ENCODE measurements at regions not wholly inside any gene's neighbourhood (a gene's known extent, or its start where the extent isn't known, plus 50 kb on each side); places are given as distances from the start of the nearest gene placed in this dataset.

- Histone ChIP-seq H3K27ac (ENCODE audit: extremely low read depth, low read depth, low read length) (no peak overlapping the region), H3K36me3 (ENCODE audit: control insufficient read depth, insufficient read depth, low read length) (no peaks in the 10 kb centered on the region; the same call in 2 of the 3 replicates), H4K20me1 (replicated peaks; ENCODE audit: control insufficient read depth, insufficient read depth, low read length) (no peaks in the 10 kb centered on the region), H3K4me3 (no peak overlapping the region), H3K9me3 (replicated peaks; ENCODE audit: control insufficient read depth, insufficient read depth, low read depth, low read length) (no peaks in the 10 kb centered on the region), H3K9ac (ENCODE audit: insufficient read depth in 1 of 2, low read depth in 2 of 2, low read length in 2 of 2) (no peak overlapping the region), H2AFZ (ENCODE audit: low read depth, low read length) (no peak overlapping the region), H3K9me1 (ENCODE audit: control insufficient read depth, insufficient read depth, low read length) (no peaks in the 10 kb centered on the region), H3K27me3 (ENCODE audit: control insufficient read depth in 2 of 2, insufficient read depth in 2 of 2, low read length in 2 of 2) (no peaks in the 10 kb centered on the region; a peak in 1 of 5 replicates), H3K79me2 (ENCODE audit: control insufficient read depth, insufficient read depth, low read length) (no peaks in the 10 kb centered on the region), H3K4me1 (replicated peaks in 1 of 2; ENCODE audit: control insufficient read depth in 2 of 2, insufficient read depth in 2 of 2, low read length in 2 of 2) (no peaks in the 10 kb centered on the region), H3K4me2 (ENCODE audit: insufficient read depth, low read length) (no peak overlapping the region)
- BruUV-seq (replicated peaks) = no TSS peak
- intact Hi-C loops (cut with micrococcal nuclease) (no loop called here), in situ Hi-C loops (cut with MboI) (no loop called here)
- 0% methylated on average over 3 of the region's 3 CpGs for WGBS (ENCODE audit: insufficient coverage, low coverage, missing lambda C conversion rate)
- DNase-seq (ENCODE audit: extremely low read depth in 1 of 4, low spot score in 3 of 4) = no peak
- CTCF ChIA-PET (ENCODE audit: low intra/inter-chr PET ratio) = no interaction called here
- POLR2A ChIA-PET = interaction anchor here (0.6 to 0.7 kb wide), 2 partner anchors 12 to 152 kb away, joined by 3 to 5 read pairs; no protein-coding TSS in a partner anchor
- ATAC-seq = no peak
- FAIRE-seq = no peak
- TF ChIP-seq MED1 (CRISPR knock-in tag; IDR thresholded peaks at IDR 0.05; ENCODE audit: borderline replicate concordance) = no peak
- no peak for TF ChIP-seq E2F6 (IDR thresholded peaks at IDR 0.05; ENCODE audit: borderline replicate concordance in 1 of 2, extremely low read depth in 1 of 2, insufficient read depth in 1 of 2, insufficient read length in 1 of 2, low read depth in 1 of 2, low read length in 1 of 2, poor library complexity in 1 of 2, severe bottlenecking in 1 of 2)
- TF ChIP-seq, protein P1, sequence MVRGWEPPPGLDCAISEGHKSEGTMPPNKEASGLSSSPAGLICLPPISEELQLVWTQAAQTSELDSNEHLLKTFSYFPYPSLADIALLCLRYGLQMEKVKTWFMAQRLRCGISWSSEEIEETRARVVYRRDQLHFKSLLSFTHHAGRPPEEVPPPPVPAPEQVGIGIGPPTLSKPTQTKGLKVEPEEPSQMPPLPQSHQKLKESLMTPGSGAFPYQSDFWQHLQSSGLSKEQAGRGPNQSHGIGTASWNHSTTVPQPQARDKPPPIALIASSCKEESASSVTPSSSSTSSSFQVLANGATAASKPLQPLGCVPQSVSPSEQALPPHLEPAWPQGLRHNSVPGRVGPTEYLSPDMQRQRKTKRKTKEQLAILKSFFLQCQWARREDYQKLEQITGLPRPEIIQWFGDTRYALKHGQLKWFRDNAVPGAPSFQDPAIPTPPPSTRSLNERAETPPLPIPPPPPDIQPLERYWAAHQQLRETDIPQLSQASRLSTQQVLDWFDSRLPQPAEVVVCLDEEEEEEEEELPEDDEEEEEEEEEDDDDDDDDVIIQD (CRISPR knock-in tag; IDR thresholded peaks at IDR 0.05) = no peak
- TF ChIP-seq ZNF124 (CRISPR knock-in tag; IDR thresholded peaks at IDR 0.05) = no peak
- no peak for TF ChIP-seq TSHZ1 (CRISPR knock-in tag; IDR thresholded peaks at IDR 0.05)
- TF ChIP-seq NONO (IDR thresholded peaks at IDR 0.05; ENCODE audit: low read depth in 2 of 2, low read length in 1 of 2) = no peak
- TF ChIP-seq ZNF584 (CRISPR knock-in tag; IDR thresholded peaks at IDR 0.05; ENCODE audit: low read depth) = no peak
- TF ChIP-seq TAL1 (IDR thresholded peaks at IDR 0.05) = no peak
- TF ChIP-seq ZFP30 (CRISPR knock-in tag; IDR thresholded peaks at IDR 0.05; ENCODE audit: borderline replicate concordance) = no peak
- no peak for TF ChIP-seq SP1 (CRISPR knock-in tag; IDR thresholded peaks at IDR 0.05)
- TF ChIP-seq NFRKB (IDR thresholded peaks at IDR 0.05; ENCODE audit: low read depth) = no peak
- TF ChIP-seq ZNF655 (CRISPR knock-in tag; IDR thresholded peaks at IDR 0.05) = no peak
- TF ChIP-seq COPS2 (conservative IDR thresholded peaks at IDR 0.05) = no peak
- no peak for TF ChIP-seq LARP7 (IDR thresholded peaks at IDR 0.05)
- no peak for TF ChIP-seq SETDB1 (IDR thresholded peaks at IDR 0.05; ENCODE audit: low read length)
- TF ChIP-seq GABPA (tag; conservative IDR thresholded peaks at IDR 0.05; ENCODE audit: low read depth) = no peak
- TF ChIP-seq ZFPM2 (CRISPR knock-in tag; IDR thresholded peaks at IDR 0.05) = no peak
Observed at GRCh38 chr1:119293797-119294196, 74.8 kb upstream of the HAO2 start.
